Adrenal gland (tissue), 9 donors: ENCODE measurements at regions not wholly inside any gene's neighbourhood (a gene's known extent, or its start where the extent isn't known, plus 50 kb on each side); places are given as distances from the start of the nearest gene placed in this dataset.

Experiments used
- DNase-seq, 7 donors: peaks; one replicate each; pipeline ENCODE4 v3.0.0-alpha.2; 2019 to 2020
- H3K27ac ChIP-seq, 5 donors: fragments of 200-600 bp; sonication (generic) in 4 of 5; 1 replicate in 3 of 5; 2 replicates in 2 of 5; pipeline versions ENCODE4 v1.5.1 to v1.8.0; 2016 to 2020; ENCODE audit warnings: mild to moderate bottlenecking in 1 of 5
- H3K27me3 ChIP-seq: fragments of 200-600 bp; 2 replicates; pipeline ENCODE4 v1.8.0; 2021
- H3K36me3 ChIP-seq, 2 donors: fragments of 200-600 bp; replicated peaks in 1 of 2; 1 replicate in 1 of 2; 2 replicates in 1 of 2; pipeline versions ENCODE4 v1.5.1 to v1.8.0; 2018 to 2022
- H3K4me1 ChIP-seq, 2 donors: fragments of 200-600 bp; replicated peaks in 1 of 2; 1 replicate in 1 of 2; 2 replicates in 1 of 2; pipeline versions ENCODE4 v1.5.1 to v1.8.0; 2018 to 2021
- H3K4me3 ChIP-seq, 4 donors: fragments of 200-600 bp; sonication (generic) in 3 of 4; one replicate each; pipeline ENCODE4 v1.5.1; 2016 to 2018
- H3K9me3 ChIP-seq, 3 donors: fragments of 200-600 bp; sonication (generic) in 1 of 3; replicated peaks in 1 of 3; 1 replicate in 2 of 3; 2 replicates in 1 of 3; pipeline versions ENCODE4 v1.5.1 to v1.8.0; 2016 to 2021
- CTCF ChIP-seq, 6 experiments: fragments of 450-650 bp in 4 of 6; fragments of 200-600 bp in 2 of 6; sonication (generic) in 1 of 6; IDR thresholded peaks; 1 replicate in 5 of 6; 2 replicates in 1 of 6; pipeline versions ENCODE4 v1.5.1 to v1.8.0; 2016 to 2021; ENCODE audit warnings: antibody characterized with exemption in 6 of 6, mild to moderate bottlenecking in 2 of 6, moderate library complexity in 1 of 6
- POLR2A ChIP-seq, 2 donors: fragments of 450-650 bp; IDR thresholded peaks; one replicate each; pipeline ENCODE4 v1.6.1; 2017; ENCODE audit warnings: antibody characterized with exemption in 2 of 2, mild to moderate bottlenecking in 2 of 2, moderate library complexity in 1 of 2
- WGBS, 4 donors: extraction: QIAGEN DNeasy Blood & Tissue Kit in 2 of 4; methylation state at CpG; one replicate each; pipeline versions ENCODE4 v1.1.5 to v1.1.7; 2013 to 2017; 5-methylcytosine and 5-hydroxymethylcytosine counted together
- intact Hi-C, 2 donors: fragments of 100-400 bp; cut with DNase I; formaldehyde crosslinking; loops; one replicate each; pipeline versions ENCODE4 v1.14.1 to v1.15.0; 2022 to 2023
- donor health status: healthy with polysubstance abuse.
- donor health status: Bipolar disorder and iron deficiency.
- donor health status: DM: yes; HTN: yes; CAD: no.
- donor health status: DM: no; HTN: no; CAD: no.
- donor health status: DM: no; HTN: no; CAD: no.

GRCh38 chr1:57908147-57908890, 484.5 kb upstream of the DAB1 start:
- Histone ChIP-seq H3K9me3 (no peaks in the 10 kb centered on the region), H3K4me3 (no peak overlapping the region), H3K27me3 (no peaks in the 10 kb centered on the region), H3K36me3 (no peaks in the 10 kb centered on the region), H3K27ac (no peak overlapping the region), H3K4me1 (no peaks in the 10 kb centered on the region)
- intact Hi-C loops: no loop called here
- WGBS, 4 donors: 41 to 62% (median 48%) methylated on average over 6 of the region's 6 CpGs
- DNase-seq: no peak
- TF ChIP-seq POLR2A (IDR thresholded peaks at IDR 0.05): no peak
- TF ChIP-seq CTCF (IDR thresholded peaks at IDR 0.05): no peak

GRCh38 chr1:57901208-57901919, 477.5 kb upstream of the DAB1 start:
- H3K9me3 ChIP-seq: no peaks in the 10 kb centered on the region
- no peaks in the 10 kb centered on the region for H3K4me1 ChIP-seq
- no peak for TF ChIP-seq CTCF (IDR thresholded peaks at IDR 0.05)
- no peak for TF ChIP-seq POLR2A (IDR thresholded peaks at IDR 0.05)
- H3K4me3 ChIP-seq: no peak overlapping the region
- intact Hi-C loops: no loop called here
- 66 to 89% (median 85%) methylated on average over 6 to 7 of the region's 7 CpGs for WGBS, 4 donors
- DNase-seq: no peak
- H3K36me3 ChIP-seq: no peaks in the 10 kb centered on the region
- peaks cover 2% of the 10 kb centered on the region for H3K27me3 ChIP-seq
- H3K27ac ChIP-seq: no peak overlapping the region

GRCh38 chr1:57898531-57898930, 474.7 kb upstream of the DAB1 start:
- Histone ChIP-seq H3K4me3 (no peak overlapping the region), H3K27me3 (peaks cover 7% of the 10 kb centered on the region), H3K27ac (no peak overlapping the region), H3K9me3 (no peaks in the 10 kb centered on the region), H3K36me3 (no peaks in the 10 kb centered on the region), H3K4me1 (no peaks in the 10 kb centered on the region)
- TF ChIP-seq CTCF (IDR thresholded peaks at IDR 0.05) (no peak), POLR2A (IDR thresholded peaks at IDR 0.05) (no peak)
- WGBS, 4 donors: 77 to 96% (median 86%) methylated on average over 6 to 7 of the region's 7 CpGs
- intact Hi-C loops: no loop called here
- DNase-seq: no peak

- intact Hi-C loops: no loop called here
- no peak for DNase-seq
- Histone ChIP-seq H3K4me3 (no peak overlapping the region), H3K36me3 (no peaks in the 10 kb centered on the region), H3K9me3 (no peaks in the 10 kb centered on the region), H3K27me3 (peaks cover 7% of the 10 kb centered on the region), H3K27ac (no peak overlapping the region), H3K4me1 (no peaks in the 10 kb centered on the region)
- WGBS, 4 donors: 46 to 69% (median 58%) methylated on average over 3 of the region's 3 CpGs
- no peak for TF ChIP-seq POLR2A (IDR thresholded peaks at IDR 0.05)
- no peak for TF ChIP-seq CTCF (IDR thresholded peaks at IDR 0.05)
These were observed 473.7 kb upstream of the DAB1 start for GRCh38 chr1:57897581-57897980.
